ENCODE measurements at regions not wholly inside any gene's neighbourhood (a gene's known extent, or its start where the extent isn't known, plus 50 kb on each side); places are given as distances from the start of the nearest gene placed in this dataset.
"Not testable (repeated sequence)": the region's sequence is repeated elsewhere in the genome, so short reads cannot be mapped to it uniquely, and the experiment has no call there.

DNA sequence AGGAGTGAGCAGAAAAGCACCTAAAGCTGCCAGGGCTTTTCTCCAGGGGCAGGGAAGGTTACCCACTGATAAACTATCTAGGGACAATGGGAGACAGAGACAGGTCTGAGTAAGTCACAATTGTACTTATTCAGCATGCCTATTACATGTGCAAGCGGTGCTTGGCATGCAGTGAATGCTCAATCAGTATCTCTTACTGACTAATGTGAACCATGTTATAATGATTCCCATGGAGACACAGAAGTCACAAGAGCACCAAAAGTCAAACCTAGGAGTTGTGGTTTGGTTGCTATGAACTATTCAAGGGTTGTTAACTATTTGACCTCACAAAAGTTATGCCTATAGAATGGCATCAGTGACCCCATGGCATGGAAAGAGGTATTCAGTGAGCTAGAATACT is 50.0 kb upstream of the RASGRP1 start:
- DNase-seq, result no peak

DNA sequence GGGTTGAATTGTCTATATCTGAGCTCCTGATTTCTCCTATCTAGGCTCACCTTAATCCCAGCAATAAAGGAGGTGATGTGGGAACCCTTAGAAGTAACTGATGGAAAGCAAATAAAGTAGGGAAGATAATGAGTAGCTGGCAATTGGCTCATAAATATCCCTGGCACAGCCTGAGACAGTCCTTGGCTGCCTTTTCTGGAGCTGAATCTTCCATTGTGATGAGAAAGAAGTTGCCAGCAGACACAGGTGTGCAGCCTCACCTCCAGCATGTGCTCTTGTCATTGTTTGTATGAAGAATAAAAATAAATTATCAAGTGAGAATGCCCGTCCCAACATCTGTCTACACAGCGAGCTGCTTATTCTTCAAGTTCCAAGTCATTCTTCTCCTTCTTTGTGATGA is 53.2 kb upstream of the RASGRP1 start:
- no peak for DNase-seq

DNA sequence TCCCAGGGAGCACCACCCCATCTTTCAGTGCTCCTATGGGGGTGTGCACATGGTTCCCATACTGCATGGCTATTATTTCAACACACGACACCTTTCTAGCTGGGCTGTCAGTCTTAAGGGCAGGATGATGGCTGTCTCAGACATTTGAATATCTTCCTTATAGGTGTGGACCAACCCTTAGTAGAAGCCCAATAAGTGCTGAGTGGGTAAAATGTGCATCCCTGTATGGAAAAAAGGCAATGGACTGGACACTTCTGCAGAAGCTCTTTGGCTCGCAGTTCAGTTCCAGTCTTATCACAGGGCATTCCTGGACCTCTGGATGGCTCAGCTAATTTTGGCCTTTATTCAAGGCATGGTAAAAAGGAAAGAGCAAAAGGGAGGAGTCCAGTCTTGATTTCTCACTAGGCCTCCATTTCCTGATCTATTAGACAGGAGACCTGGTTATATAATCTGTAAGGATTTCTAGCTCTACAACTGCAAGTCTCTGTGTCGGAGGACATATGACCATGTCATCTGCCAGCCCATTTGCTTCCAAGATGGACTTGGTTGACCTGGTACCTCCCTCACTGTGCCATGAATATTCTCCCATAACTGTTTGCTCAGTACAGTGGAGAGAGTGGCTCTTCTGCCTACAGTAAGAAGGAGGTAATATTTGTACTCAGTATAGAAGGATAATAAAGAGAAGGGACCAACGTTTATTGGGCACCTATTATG is 53.8 kb upstream of the RASGRP1 start:
- DNase-seq, result no peak

DNA sequence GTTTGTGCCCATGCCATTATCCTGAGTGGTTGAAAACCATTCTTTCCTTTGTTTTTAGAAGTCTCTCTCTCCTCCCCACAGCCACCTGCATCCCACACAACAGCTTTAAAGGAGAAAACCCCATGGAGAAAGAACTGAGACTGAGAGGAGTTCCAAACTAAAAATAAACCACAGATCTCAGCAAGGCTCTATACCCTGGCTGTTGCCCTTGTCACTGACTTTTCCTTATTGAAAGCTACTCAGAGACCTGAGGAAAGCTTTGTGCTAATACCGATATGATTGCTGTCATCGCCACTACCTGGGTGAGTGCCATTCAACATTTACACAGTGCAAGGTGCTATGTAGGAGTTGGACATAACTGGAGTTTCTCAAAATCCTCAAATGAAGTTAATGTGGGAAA is 55.5 kb upstream of the RASGRP1 start:
- DNase-seq, result no peak

DNA sequence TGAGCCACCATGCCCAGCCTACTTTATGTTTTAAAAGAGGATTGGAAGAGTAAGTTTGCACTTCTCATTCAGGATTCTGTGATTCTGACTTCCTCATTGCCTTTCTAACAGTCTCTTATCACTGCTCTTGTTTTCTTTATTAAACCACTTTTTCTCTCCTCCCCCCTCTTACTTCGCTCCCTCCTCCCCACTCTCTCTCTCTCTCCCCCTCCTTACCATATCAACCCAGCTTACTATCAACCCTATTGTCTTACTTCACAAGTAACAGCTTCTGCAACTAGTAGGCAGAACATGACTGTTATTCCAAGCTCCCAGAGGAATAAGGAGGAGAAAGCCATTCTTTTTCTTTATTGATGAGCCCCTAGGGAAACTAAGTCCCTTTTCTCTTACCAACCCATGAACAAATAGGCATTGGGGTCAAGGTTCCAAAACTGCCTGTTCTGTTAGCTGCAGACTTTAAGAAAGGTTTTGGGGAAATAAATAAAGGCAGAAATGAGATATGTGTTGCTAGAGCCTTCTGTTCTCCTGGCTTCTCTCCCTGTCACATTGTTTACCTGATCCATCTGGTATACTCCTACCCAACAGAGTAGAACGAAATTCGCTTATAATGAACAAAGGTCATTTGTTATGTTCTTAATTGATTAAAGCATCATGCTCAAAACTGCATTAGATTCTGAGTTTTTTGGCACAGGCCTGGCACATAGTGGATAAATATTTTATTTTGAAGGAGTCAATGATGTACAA is 56.4 kb upstream of the RASGRP1 start:
- DNase-seq, result no peak

DNA sequence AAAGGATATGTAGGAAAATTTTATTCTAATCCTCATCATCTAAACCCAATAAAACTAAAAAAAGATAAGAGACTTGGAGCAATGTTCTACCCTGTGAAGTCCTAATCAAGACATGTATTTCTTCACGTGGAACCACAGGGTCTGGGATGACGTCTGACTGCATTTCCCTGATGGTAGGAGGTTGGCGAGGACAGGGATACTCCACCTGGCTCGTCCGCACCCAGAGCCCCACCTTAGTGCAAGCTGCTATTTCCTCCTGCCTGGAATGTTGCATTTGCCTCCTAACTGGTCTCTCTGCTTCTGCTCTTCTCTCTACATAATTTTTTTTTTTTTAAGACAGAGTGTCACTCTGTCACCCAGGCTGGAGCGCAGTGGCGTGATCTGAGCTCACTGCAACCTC is 57.7 kb upstream of the RASGRP1 start:
- no peak for DNase-seq

DNA sequence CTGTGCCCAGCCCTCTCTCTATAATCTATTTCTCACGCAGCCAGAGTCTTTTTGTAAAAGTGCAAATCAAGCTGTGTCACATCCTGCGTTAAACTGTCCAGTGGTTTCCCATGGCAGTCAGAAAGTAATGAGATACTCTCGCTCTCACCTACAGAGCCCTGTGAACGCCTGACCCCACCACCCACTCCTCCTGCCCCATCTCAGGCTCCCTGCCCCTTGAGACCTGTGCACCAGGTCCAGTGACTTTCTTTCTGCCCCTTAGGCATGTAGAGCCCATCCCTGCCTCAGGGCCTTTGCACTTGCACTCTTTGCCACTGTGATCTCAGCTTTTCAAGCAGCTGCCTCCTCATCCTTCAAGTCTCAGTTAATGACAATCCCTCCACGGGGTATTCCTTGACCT is 58.3 kb upstream of the RASGRP1 start:
- no peak for DNase-seq

DNA sequence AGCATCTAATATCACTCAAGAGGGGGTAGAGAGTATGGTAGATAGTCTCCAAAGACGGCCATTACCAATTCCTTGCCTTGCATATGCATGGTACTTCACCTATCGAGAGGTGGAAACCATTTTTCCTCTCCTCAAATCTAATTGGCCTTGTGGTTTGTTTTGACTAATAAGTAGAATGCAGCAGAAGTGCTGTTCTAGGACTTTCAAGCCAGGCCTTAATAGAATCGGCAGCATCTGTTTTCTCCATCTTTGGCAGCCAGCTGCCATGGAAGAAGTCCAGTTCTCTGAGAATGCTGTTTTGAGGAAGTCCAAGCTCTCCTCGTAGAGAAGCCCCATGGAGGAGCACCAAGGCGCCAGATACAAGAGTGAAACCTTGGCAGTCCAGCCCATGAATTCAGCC is 59.1 kb upstream of the RASGRP1 start:
- DNase-seq, result no peak

DNA sequence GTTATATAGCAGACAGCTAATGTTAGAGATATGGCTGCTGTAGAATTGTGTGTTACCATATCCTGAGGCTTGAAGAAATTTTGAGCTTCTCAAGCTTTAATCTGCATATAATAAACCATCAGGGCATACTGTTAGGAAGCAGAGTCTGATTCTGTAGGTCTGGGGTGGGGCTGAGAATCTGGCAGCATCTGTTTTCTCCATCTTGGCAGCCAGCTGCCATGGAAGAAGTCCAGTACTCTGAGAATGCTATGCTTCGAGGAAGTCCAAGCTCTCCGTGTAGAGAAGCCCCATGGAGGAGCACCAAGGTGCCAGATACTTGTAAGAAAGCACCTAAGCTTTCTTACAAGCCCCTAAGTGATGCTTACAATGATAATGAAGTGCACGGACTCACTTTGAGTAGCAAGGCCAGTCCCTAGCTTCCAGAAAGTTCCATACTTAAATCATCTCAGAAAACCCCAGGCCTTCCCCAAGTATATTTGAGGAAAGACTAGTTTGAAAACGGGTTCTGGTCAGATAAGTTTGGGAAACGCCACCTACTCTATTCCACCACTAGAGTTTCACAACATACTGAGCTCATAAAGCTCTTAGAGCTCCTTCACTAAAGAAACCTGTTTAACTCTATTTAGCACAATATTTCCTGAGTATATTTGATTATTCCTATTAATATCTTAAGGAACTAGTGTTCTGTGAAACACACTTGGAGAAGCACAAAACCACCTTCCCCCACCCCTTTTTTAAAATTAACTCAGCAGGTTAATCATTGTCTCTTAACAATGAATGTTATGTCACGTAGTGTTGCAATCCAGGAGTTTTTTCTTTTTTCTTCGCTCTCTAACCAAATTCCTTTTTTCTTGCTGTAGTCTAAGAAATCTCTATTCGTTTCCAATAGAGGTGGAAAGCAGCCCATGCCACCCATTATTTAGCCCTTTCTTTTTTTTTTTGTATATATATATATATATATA is 59.9 kb upstream of the RASGRP1 start:
- no peak for DNase-seq

DNA sequence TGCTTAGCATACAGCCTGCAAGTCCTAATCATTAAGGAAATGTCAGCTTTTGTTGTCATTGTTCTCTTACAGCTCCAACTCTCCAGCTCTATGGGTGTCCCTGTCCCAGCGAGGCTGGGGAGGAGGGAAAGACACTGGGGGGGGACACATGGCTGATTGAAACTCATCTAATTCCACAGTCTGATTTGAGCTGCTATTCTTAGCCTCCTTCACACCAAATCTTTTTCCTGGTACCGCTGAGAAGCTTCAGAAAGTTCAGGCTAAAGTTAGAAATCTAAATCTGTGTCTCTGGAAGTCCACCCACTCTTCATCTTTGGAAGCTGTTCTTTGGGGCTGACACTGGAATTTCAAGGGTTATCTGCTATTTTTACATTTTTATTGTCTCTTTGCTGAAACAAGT is 61.3 kb upstream of the RASGRP1 start:
- no peak for DNase-seq

DNA sequence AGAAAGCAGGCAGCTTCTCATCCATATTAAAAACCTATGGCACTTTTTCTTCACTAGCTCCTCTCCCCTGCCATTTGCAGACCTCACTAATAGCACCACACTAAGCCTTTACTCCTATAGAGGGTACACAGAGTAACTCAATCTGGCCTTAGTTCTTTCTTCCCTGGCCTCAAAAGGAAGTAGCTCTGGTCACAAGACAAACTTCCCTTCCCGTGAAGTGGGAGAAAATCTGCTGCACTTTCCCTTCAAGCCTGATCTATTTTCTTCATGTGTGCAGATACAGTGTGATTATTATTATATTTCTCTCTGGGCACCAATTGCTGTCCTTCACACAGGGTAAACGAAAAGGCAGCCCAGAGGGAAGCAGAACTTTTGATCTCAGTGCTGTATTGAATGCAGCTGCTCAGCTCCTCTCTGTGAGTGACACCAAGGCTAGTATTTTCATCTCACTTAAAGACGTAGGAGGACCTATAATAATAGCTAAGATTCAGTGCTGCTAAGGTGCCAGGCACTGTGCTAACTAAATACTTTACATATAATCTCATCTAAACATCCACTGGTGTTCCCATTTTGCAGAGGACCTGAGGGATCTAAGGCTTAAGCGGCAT is 61.9 kb upstream of the RASGRP1 start:
- DNase-seq, result no peak

DNA sequence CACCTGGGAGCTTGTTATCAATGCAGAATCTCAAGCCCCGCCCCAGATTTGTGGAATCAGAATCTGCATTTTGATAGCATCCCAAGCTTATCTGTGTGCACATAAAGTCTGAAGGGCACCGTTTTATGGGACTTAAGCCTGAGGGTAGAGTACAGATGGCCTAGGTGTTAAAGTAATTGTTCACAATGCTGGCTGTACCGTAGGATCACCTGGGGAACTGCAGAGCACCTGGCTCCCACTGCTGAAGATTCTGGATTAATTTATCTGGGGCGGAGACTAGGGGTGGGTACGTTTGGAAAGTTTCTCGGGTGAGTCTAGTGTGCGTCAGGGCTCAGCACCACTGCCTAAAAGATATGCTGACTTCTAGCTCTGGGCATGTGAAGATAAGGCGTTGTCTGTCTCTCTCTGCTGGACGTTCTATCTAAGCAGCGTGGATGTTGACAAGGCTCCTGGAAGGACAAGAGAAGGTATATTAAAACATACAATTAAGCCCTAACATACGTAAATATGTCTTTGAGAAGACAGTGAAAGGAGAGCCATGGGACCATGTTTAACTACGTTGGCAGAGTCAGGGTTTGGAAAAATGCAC is 63.2 kb upstream of the RASGRP1 start:
- DNase-seq, result no peak

DNA sequence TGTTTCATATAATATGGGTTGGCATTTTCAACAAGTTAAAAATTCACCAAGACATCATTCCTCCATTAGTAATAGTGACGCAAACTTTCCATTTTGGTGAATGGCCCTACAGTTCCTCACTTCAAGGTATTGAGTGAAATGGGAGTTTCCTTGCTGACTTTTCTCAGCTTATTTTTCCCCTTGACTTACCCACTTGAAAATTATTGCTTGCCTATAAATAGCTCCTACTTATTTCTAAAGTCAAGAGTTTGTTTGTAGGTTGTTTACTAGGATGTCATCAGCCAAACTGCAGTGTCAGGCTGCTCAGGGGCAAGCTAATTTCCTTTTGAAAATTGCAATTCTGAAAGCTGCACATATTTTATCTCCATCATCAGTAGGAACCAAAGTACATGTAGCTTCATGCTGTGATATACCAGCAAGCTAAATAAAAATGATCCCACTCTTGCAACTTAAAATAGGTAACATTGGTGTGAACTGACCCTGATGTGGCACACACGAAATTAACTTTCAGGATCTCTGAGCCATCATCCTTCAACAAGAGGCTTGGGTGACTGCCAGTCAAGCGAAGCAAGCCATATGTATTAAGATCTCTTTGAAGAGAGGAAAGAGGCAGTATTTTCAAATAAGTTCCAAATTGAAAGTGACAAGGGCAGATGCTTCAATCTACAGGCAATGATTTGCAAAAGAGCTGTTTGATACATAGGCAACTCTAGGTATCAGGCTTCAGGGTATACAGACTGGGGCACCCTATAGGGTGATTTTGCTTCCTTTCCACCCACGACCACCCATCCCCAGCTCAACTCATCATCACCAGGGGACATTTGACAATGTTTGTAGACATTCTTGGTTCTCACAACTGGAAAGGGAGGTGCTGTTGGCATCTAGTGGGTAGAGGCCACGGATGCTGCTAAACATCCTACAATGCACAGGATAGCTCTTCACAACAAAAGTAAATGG is 66.8 kb upstream of the RASGRP1 start:
- DNase-seq, result no peak

DNA sequence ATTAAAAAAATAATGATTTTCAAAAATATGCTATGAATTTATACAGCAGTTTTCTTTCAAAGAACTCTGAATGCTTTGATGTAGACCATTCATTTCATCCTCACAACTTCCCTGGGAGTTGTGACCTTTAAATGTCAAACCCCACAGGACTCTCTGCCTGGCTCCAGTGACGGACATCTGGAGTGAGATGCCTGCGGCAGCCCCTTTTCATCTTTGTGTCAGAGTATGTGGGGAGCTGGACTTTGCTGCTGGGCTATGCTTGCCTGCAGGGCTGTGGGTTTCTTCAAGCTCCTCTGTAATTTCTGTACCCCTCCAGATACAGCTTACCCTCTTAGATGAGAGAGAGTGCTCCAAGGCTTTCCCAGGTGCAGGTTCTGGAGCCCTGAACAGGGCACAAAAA is 70.6 kb upstream of the RASGRP1 start:
- no peak for DNase-seq

DNA sequence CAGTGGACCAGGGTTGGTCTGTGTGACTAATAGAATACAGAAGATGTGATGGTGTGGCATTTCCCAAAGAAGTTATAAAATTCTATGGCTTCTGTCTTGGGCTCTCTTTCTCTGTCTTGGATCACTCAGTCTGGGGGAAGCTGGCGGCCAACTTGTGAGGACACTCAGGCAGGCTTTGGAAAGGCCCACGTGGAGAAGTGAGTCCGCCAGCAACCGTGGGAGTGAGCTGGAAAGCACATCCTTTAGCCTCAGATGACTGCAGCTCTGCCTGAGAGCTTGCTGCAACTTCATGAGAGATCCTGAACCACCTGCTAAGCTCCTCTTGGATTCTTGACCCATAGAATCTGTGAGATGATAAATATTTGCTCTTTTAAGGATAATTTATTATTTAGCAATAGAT is 72.0 kb upstream of the RASGRP1 start:
- no peak for DNase-seq

DNA sequence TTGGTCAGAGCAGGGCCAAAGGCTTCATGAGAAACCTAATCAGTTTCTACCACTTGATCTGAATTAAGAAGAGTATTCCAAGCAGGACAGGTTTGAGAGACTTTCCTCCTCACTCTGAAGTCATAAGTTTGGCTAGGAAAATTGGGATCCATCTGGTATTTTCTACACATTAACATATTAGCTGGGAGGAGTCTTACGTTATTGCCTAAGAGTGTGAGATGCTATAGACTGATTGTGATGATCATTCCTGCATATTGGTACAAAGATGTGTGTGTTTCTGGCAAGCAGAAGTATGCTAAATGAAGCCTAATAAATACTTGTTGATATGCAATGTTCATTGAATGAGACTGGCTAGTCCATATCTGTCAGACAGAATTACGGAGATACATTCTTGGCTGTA is 73.5 kb upstream of the RASGRP1 start:
- DNase-seq, result no peak

DNA sequence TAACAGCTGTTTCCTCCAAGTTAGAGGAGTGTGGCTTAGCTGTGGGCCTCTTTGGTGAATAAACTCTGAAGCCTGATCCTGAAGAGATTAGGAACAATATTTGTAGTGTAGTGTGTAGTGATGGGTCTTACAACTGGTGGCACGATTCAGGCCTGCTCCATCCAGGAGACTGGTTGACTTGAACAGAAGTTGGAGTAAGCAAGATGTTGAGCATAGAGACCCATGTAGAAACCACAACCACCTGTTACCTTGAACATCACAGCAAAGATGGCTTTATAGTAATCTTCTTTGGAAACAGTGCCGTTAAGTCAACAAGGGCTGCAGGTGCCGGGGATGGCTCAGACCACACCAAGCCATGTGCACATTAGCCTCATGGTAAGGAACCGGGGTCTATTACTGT is 74.2 kb upstream of the RASGRP1 start:
- no peak for DNase-seq

DNA sequence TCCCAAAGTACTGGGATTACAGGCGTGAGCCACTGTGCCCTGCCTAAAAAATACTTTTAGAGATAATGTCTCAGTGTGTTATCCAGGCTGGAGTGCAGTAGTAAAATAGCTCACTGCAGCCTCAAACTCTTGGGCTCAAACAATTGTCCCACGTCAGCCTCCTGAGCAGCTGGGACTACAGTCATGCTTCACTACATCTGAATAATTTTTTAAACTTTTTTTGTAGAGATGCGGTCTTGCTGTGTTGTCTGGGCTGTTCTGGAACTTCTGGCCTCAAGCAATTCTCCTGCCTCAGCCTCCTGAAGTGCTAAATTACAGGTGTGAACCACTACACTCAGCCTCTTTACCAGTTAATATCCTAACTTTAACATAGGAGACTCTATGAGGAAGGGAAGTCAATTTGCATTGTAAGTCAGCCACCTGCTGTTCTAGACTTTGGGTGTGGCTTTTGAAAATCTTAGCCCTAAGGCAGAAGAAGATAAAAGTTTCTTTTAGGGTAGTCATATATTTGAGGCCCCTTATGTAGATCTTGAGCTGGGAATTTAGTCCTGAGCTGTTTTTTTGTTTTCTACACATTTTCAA is 78.2 kb upstream of the RASGRP1 start:
- no peak for DNase-seq

DNA sequence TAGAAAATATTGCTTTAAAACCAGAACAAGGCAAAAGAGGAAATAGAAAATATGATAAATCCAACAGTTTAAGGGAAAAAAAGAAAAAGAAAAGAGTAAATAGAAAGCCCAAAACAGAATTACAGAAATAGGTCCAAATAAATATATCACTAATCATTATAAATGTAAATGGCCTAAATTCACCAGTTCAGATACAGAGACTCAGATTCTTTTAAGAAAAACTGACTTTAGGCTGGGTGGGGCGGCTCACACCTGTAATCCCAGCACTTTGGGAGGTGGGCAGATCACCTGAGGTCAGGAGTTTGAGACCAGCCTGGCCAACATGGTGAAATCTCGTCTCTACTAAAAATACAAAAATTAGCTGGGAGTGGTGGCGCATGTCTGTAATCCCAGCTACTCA is 79.7 kb upstream of the RASGRP1 start:
- DNase-seq, result not testable (repeated sequence)

DNA sequence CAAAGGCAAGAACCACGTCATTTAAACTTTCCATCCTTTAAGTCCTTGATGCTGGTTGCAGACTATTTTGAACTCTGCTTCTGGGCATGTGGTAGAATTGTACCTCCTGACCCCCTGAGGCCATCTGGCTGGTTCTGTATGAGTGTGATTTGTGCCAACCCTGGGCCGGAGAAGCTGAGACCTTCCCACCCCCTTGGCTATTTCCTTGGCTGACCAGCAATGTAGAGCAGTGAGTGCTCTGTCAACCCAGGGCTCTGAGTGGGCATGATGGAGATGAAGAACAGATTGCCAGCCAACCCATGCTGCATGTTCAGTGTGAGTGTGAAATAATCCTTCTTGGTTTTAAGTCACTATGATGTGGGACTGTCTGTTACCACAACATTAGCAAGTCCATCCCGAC is 82.1 kb upstream of the RASGRP1 start:
- DNase-seq, result no peak

DNA sequence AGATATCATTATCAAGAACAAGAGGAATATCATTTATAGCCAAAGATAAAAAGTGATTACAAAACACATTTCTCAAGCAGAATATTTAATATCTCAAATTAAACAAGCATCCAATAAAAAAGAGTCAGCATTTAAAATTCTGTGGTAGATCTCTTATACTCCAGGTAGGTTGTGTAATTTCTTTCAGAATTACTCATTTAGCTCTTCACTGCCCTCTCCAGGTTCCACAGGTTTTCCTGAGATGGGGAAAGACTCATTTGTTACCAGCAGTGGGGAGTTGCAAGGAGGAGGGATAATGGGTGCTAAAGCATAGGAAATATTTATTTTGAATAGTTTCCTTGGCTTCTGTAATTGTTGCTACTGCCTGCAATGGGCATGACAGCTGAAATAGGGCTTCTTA is 83.1 kb upstream of the RASGRP1 start:
- no peak for DNase-seq

Measured in NCI-H510A (cell line).